Endothelial cell (in vitro differentiated cells): ENCODE measurements at regions not wholly inside any gene's neighbourhood (a gene's known extent, or its start where the extent isn't known, plus 50 kb on each side); places are given as distances from the start of the nearest gene placed in this dataset.

Experiments
- DNase-seq: peaks from one replicate; pipeline ENCODE4 v3.0.0; 2021; ENCODE audit warnings: low spot score
- H3K27ac Mint-ChIP-seq: one replicate; pipeline ENCODE4 v1.8.0; 2021; ENCODE audit warnings: mixed read lengths, inconsistent platforms; ENCODE audit not compliant: unreplicated experiment
- H3K27me3 Mint-ChIP-seq: one replicate; pipeline ENCODE4 v1.8.0; 2021; ENCODE audit warnings: mild to moderate bottlenecking, moderate library complexity, mixed read lengths, inconsistent platforms; ENCODE audit not compliant: unreplicated experiment
- H3K36me3 Mint-ChIP-seq: one replicate; pipeline ENCODE4 v1.8.0; 2021; ENCODE audit warnings: mild to moderate bottlenecking, low read depth, mixed read lengths, inconsistent platforms; ENCODE audit not compliant: unreplicated experiment
- H3K4me1 Mint-ChIP-seq: one replicate; pipeline ENCODE4 v1.8.0; 2021; ENCODE audit warnings: mild to moderate bottlenecking, mixed read lengths, inconsistent platforms; ENCODE audit not compliant: unreplicated experiment
- H3K4me3 Mint-ChIP-seq: one replicate; pipeline ENCODE4 v1.8.0; 2021; ENCODE audit warnings: mild to moderate bottlenecking, mixed read lengths, inconsistent platforms; ENCODE audit not compliant: unreplicated experiment
- H3K9me3 Mint-ChIP-seq: one replicate; pipeline ENCODE4 v1.8.0; 2021; ENCODE audit warnings: mixed read lengths, inconsistent platforms; ENCODE audit not compliant: unreplicated experiment
- CTCF ChIP-seq: fragments of 200-600 bp; sonication (generic); IDR thresholded peaks from one replicate; pipeline ENCODE4 v1.5.0; 2021; ENCODE audit warnings: antibody characterized with exemption; ENCODE audit not compliant: unreplicated experiment

- no peak overlapping the region for H3K27ac Mint-ChIP-seq
- DNase-seq, result no peak
- H3K4me1 Mint-ChIP-seq, result no peaks in the 10 kb centered on the region
- H3K9me3 Mint-ChIP-seq, result no peaks in the 10 kb centered on the region
- TF ChIP-seq CTCF, result no peak
- H3K36me3 Mint-ChIP-seq, result no peaks in the 10 kb centered on the region
- H3K4me3 Mint-ChIP-seq, result no peak overlapping the region
- no peaks in the 10 kb centered on the region for H3K27me3 Mint-ChIP-seq
Observed at GRCh38 chr16:62370445-62370844, 334.2 kb upstream of the CDH8 start.

- Mint-ChIP-seq H3K4me1 (no peaks in the 10 kb centered on the region), H3K36me3 (no peaks in the 10 kb centered on the region), H3K27ac (no peak overlapping the region), H3K4me3 (no peak overlapping the region), H3K9me3 (no peaks in the 10 kb centered on the region), H3K27me3 (peaks cover 1% of the 10 kb centered on the region)
- no peak for DNase-seq
- no peak for TF ChIP-seq CTCF
Observed at GRCh38 chr16:62363501-62363900, 327.3 kb upstream of the CDH8 start.

- DNase-seq, result no peak
- no peaks in the 10 kb centered on the region for H3K27me3 Mint-ChIP-seq
- no peaks in the 10 kb centered on the region for H3K36me3 Mint-ChIP-seq
- TF ChIP-seq CTCF, result no peak
- H3K9me3 Mint-ChIP-seq, result no peaks in the 10 kb centered on the region
- H3K4me1 Mint-ChIP-seq, result no peaks in the 10 kb centered on the region
- no peak overlapping the region for H3K4me3 Mint-ChIP-seq
- no peak overlapping the region for H3K27ac Mint-ChIP-seq
Observed at GRCh38 chr16:62353355-62353754, 317.1 kb upstream of the CDH8 start.

GRCh38 chr16:62342216-62342615, 306.0 kb upstream of the CDH8 start:
- H3K9me3 Mint-ChIP-seq, result no peaks in the 10 kb centered on the region
- H3K4me3 Mint-ChIP-seq, result no peak overlapping the region
- no peaks in the 10 kb centered on the region for H3K27me3 Mint-ChIP-seq
- DNase-seq, result no peak
- no peak for TF ChIP-seq CTCF
- no peaks in the 10 kb centered on the region for H3K36me3 Mint-ChIP-seq
- no peaks in the 10 kb centered on the region for H3K4me1 Mint-ChIP-seq
- no peak overlapping the region for H3K27ac Mint-ChIP-seq

- DNase-seq, result no peak
- Mint-ChIP-seq H3K9me3 (no peaks in the 10 kb centered on the region), H3K4me3 (no peak overlapping the region), H3K36me3 (no peaks in the 10 kb centered on the region), H3K27me3 (no peaks in the 10 kb centered on the region), H3K27ac (no peak overlapping the region), H3K4me1 (no peaks in the 10 kb centered on the region)
- TF ChIP-seq CTCF, result no peak
Observed at GRCh38 chr16:62335356-62335755, 299.1 kb upstream of the CDH8 start.
